Renal cortex interstitium (tissue), 11 donors: ENCODE measurements at regions not wholly inside any gene's neighbourhood (a gene's known extent, or its start where the extent isn't known, plus 50 kb on each side); places are given as distances from the start of the nearest gene placed in this dataset.

Experiments used
- DNase-seq, 11 donors: peaks; one replicate each; pipeline ENCODE4 v3.0.0-alpha.2; 2013; ENCODE audit warnings: low read depth in 9 of 11, low spot score in 4 of 11; ENCODE audit errors: extremely low read depth in 1 of 11

DNA sequence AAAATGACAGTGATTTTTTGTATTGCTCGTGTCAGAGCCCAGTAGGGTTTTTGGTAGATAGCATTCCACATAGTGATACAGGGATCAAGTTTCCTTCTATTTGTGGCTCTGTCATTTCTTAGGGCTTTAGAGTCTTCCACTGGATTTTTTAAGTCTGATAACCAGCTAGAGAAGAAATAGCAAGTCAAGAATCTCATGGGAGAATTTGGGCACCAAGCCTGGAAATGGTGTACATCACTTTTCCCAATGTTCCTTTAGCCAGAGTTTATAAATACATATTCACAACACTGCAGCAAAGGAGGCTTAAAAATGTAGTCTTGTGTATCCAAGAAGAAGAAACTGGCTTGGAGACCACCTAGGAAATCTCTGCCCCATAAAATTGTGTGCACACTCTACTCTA is 647.1 kb upstream of the KLF4 start:
- no peak for DNase-seq

DNA sequence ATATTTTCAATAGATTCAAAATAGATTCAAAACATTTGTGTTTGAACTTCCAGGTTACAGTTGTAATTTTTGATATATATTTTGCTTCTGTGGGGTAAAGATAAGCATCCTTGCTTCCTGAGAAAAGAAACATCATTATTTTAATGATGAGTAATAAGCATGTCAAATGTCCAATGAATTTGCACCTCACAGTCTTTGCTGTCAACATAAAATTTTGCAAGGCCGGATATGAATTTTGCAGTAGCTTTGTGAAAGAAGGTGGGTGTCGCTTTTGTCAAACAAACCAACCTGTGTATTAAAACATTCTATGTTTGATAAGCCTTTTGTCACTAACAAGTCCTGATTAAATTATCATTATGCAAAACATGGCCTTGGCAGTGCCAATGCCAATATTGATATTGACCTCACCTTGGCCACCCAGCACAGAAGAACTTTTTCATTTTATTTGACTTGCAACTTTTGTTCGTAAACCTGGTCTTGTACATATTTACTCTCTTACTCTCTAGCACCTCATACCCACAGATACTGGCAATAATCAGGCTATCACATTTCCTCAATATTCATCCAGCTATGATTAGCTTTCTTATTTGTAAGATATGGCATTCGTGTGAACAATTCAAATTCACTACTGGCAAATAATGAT is 645.0 kb upstream of the KLF4 start:
- DNase-seq: no peak

DNA sequence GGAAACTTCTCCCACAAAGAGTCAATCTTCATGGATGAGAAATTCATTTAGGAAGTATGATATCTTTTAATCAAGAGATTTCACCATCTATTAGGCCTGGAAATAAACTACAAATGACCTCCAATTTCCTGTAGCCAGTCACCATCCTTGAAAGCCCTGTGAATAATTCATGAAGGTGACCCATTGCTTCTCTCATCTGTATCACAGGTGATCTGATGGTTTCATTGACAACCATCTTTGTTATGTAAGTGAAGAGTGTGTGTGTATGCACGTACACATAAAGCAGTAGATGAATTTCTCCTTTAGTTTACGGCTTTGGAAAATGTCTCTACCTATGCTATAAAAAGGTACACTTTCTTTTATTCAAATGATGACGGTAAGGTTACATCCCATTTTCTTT is 644.1 kb upstream of the KLF4 start:
- no peak for DNase-seq

DNA sequence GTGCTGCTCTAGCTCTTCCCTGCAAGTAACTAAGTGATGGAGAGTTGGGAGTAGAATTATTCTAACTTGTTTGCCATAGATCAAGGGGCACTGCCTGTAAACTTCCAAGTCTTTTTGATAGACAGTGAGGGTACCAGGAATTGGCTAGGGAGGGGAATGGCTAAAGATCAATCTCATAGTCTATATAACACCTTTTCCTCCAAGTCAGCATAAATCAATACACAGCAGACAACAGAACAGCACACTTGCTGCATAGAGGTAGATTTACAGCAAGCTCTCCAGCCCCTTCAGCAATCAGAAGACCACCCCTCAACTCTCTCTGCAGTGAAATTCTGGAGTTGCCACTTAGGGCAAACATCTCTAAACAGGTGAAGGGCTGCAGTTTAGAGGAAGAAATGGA is 643.5 kb upstream of the KLF4 start:
- no peak for DNase-seq

DNA sequence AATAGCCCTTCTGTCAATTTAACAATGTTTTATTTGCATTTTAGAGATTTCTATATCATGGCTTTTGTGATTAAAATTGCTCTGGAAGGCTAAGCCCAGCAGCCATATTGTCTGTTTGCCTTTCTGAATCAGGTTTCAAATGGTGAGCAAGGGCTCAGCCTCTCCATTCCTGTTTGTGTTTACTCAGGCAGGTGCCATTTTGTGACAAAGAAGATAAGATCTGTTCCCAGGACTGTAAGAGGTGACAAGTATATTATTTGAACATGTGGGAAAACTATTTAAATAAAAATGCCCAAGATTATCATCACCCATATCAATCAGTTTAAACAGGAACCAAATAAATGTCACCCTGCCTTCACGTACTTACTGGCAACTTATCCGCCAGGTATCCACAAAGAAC is 641.3 kb upstream of the KLF4 start:
- DNase-seq: no peak

DNA sequence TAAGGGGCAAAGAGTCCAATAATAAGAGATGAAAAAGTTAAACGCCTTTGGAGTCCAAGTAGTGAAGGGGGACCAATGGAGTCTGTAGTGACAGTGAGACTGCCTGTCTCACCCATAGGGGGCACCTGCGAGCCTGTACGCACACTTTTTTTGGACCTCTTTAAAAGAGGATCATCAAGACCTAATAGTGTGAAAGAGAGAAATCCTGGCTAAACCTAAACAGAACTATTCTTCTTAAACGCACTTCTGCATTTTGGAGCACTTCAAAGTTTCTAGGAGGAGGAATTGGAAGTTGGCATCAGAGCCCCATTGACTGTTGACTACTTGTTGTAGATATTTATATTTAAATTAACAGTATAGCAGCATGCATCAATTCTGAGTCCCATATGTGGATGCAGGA is 636.1 kb upstream of the KLF4 start:
- DNase-seq: no peak

DNA sequence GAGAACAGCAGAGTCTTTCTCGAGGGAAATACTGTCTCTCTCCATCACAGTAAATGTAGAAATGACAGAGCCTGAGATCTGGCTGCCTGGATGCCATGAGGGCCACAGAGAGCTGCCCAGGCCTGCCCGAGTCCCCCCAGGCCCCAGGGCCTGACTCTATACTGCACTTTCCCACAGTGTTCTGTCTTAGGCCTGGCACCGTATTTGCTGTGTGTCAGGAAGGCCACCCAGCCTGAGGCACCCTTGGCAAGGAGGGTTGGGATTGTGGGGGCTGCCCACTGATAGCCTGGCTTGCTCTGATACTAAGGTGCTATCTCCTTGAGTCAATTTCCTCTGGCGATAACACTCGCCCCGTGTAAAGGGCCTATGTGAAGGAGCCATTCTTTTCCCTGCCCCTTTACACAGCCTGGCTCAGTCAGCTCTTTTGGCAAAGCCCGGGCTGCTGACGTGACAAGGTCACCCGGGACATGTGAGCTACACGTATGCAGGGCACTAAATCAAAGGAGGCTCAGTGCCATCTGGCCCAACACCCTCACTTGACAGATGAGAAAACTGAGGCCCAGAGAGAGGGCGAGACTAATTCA is 630.1 kb upstream of the KLF4 start:
- no peak for DNase-seq

DNA sequence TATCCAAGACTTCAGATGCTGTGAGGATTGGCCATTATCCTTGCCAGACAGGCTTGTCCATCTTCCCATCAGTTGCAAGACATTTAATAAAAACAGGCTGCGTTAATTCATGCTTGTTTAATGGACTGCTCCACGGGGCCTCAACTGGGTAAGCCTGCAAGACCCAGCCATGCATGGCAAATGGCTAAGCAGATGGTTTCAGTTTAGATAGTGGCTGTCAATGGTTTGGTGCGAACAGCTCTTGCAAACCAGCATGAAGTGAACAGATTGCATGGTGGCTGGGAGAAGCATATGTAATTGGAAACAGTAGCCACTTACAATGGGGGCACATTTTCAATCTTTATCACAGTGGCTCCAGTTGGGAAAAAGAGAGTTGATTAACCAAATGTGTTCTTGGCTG is 628.2 kb upstream of the KLF4 start:
- DNase-seq: no peak

DNA sequence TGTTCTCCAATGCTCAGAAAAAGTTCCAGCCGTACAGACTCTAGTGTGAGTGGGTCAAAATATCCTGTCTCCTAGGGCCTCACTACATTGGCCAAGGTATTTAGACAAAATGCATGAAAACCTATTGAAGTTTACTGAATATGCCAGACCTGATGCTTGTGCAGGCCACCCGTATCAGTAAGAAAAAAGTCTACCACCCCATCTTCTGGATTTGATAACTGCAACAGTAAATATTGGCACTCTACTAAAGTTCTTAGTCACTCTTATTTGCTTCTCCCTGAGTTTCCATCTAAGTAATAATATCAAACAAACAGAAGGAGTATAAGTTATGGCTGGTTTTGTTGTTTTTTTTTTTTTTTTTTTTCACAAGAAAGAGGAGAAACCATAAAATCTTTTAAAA is 627.7 kb upstream of the KLF4 start:
- DNase-seq: no peak

DNA sequence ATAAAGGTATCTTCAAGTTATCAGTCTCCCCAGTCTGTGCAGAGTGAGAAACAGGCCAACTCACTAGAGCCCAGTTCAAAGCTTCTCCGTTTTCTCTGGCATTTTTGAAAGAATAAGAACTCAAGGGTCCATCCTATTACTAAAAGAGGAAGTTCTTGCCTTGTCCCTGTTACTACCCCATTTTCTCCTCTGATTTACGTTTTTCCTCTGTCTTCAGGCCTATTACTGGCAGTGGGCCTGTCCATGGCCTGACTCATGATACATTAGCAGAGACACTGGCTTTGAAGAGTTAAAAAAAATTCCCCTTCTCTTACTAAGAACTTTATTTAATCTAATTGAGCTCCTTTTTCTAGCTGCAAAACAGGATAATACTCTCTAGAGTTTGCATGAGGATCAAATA is 624.0 kb upstream of the KLF4 start:
- DNase-seq: no peak

DNA sequence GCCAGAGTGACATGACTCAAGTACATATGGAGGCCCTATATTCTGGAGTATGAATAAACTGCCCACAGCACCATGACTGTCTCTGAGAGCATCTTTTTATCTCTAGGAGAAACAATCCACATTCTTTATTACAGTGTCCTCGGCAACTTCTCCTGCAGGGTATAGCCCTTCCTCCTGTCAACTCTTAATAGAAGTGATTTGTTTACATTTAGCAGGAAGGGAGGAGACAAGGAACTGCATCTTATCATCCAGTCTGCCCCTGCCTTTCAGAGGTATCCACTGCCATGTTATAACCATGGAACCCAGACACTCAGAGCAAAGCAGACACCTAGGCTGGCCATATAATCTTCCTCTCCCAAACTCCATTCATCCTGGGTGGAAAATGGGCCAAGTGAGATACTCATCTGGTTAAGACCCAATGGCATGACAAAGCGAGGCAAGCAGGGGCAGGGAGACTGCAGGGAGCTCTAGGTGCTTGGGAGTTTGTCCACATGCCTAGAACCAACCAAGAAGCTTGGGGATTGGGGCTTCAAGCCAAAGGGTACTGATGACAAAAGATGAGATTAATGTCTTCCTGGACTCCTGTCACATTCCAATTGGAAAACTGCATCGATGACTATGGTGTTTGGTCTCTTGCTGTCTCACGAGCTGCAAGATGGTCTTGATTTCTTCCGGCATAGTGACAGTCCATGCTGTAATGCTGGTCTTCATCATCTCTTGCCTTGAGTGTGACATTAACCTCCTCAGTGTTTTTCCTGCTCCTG is 620.5 kb upstream of the KLF4 start:
- no peak for DNase-seq

DNA sequence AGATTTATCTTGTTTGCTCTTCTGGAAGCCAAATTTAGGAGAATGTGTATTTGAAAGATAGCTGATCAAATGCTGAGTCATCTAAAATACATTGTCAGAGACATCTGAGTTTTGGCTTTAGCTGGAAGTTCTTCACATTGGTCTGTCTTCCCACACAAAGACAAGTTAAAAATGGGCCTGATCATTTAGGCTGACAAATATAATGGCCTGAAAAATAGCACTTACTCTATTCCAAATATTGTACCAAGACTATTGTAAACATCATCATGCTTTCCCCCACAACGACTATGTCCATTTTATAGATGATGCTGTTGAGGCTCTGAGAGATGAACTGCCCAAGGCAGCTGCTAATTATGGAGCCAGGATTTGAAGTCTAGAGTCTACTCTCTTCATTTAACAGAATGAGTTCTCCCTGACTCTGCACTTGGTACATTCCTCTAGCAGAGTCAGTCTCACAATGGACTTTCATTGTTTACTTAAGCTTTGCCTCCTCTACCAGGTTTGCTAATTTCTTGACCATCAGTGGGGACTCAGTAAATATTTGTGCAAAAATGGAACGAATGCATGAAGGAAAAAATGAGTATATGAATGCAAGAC is 619.4 kb upstream of the KLF4 start:
- DNase-seq: no peak

DNA sequence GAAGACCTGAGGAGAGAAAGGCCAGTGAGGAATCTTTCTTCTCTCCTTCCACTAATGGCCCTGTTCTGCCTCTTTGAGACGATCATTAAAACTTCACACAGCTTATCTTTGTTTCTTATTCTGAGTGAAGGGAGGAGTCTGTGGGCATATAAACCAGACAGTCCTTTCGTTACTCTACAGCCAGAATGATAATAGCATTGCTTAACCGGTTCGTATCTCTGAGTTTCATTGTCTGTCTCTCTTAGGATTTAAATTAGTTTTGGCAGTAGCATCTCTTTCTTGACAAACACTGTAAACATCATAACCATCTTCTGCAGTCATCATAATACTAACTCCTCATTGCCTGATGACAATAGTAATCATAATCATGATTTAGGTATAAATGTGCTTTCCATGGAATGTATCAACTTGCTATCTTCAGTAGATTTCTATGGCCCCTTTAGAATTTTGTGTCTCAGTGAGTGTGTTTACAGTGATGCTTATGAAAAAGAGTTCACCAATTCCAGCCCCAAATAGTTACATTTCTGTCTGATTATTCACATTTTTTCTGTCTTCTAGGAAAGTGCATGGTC is 618.8 kb upstream of the KLF4 start:
- no peak for DNase-seq

DNA sequence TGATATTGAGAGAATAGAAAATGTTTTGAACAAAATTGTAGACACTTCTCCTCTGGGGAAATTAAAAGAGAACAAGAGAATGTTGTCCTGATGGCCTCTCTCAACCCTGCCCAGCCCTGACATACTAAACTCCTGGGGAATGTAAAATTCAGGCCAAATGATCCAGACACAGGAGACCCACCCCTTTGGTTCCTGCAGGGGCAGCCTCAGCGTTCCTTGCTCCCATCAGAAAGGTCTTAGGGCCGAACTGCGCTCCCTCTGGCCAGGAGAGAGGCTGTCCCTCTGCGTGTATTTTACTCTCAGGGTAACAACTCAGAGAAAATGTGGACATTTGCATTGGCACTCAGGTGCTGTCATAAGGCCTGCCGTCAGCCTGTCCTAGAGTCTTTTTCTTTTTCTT is 616.3 kb upstream of the KLF4 start:
- DNase-seq: no peak

DNA sequence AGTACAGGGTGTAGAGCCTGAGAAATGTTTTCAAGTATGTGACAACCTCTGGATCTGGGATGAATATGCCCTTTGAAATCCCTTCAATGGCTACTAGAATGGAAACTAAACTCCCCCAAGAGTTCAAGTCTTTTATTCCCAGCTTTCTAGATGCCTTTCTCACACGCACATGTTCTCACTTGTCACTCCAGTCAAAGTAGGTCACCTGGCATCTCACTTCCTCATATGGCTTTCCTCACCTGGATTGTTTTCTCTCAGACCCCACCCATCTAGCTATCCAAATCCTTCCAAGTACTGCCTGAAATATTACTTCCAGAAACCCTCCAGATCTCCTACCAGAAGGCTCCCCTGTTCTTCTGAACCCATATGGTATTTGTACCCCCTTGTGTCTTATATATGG is 615.4 kb upstream of the KLF4 start:
- no peak for DNase-seq

DNA sequence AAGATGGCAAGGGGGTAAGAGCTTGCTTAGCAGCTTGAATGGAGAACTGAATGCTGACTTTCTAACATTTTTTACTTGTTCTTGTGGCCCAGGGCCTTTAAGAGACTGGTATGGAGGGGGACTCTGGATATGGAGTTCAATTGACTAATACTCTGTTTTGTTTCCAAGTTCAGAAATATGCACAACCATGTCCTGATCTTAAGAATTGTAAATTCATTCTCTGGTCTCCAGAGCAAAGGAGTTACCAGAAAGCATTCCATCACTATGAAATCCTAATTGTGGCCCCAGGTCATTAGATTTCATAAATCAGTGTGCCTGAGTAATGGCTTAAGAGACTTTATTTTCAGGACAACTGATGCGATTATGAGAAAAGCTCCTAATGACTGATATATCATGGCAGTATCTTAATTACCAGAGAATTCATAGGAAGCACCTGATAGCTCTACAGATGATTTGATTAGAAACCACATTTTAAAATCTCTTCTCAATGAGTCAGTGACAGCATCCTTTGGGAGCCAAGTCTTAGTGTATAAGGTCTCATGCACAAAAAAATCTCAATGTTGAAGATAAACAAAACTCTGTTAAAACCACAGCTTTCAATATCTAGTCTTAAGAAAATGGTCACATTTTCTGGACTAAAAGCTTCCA is 613.6 kb upstream of the KLF4 start:
- DNase-seq: no peak

DNA sequence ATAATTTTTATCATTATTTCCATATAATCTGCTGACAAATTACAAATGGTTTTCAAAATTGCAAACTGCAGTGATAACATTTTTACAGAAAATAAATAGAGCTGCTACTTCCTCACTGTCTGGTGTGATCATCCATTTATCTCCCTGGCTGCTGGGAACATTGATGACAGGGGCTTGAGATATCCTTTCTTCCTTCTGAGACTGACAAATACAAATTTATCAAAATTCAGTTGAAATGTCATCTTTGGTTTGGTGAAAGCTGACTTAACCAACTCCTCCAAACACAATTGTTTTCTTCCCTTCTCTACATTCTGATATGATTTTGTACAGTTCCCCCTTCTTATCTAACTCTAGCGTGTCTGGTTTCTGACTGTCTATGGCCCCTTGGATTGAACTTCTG is 611.8 kb upstream of the KLF4 start:
- no peak for DNase-seq

DNA sequence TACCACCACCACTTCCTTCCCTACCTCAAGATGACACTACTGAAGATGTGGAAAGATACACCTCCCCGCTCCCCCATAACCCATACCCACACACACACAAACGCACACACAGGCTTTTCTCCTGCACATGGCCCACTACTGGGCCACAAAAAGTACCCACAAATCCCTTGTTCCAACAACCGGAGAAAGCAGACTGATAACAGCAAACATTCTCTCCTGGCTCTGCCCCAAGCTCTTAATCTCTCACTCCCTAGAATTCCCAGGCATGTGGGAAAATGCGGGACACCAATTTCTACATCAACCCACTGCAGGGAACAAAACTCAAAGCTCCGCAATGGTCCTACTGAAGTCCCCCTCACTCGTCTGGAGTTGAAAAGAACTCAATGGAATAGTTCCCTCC is 611.0 kb upstream of the KLF4 start:
- no peak for DNase-seq

DNA sequence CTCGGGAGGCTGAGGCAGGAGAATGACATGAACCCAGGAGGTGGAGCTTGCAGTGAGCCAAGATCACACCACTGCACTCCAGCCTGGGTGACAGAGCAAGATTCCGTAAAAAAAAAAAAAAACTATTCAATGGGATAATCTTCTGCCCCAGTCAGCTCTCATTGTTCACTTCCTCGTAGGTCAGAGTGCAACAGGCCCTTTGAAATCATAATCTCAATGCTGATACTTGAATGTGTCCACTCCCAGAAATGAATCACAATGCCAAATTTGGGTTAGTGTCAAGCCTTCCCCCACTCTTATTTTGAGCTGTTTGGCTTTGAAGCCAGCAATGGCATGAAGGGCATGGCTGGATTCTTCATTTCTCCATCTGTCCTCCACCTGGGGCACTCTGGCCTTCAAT is 610.3 kb upstream of the KLF4 start:
- no peak for DNase-seq

DNA sequence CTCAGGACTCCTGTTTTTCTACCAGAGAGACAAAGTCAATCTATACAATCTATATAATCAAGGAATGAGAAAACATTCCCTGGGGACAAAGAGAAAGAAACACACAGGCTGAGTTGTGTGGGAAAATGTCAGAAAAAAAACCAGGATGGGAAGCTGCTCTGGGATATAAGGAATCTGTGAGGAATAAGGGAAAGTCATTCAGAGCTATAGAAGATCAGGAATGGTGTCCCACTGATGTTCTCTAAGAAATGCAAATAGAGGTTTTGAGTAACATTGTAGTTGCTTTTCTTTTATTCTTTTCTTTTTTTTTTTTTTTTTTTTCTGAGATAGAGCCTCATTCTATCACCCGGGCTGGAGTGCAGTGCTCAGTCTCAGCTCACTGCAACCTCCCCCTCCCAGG is 605.9 kb upstream of the KLF4 start:
- no peak for DNase-seq
